Spleen (tissue), 11 donors: ENCODE measurements at regions not wholly inside any gene's neighbourhood (a gene's known extent, or its start where the extent isn't known, plus 50 kb on each side); places are given as distances from the start of the nearest gene placed in this dataset.
"Not testable (repeated sequence)": the region's sequence is repeated elsewhere in the genome, so short reads cannot be mapped to it uniquely, and the experiment has no call there.

Experiments
- DNase-seq: peaks from one replicate; pipeline ENCODE4 v3.0.0-alpha.2; 2020
- H3K27ac ChIP-seq, 8 donors: fragments of 200-600 bp; sonication (generic) in 7 of 8; 1 replicate in 4 of 8; 2 replicates in 4 of 8; pipeline versions ENCODE4 v1.5.0 to v1.8.0; 2016 to 2021; ENCODE audit warnings: inconsistent platforms in 4 of 8, mild to moderate bottlenecking in 4 of 8, moderate library complexity in 1 of 8
- H3K27me3 ChIP-seq, 7 donors: fragments of 200-600 bp; sonication (generic) in 6 of 7; replicated peaks in 1 of 7; 1 replicate in 4 of 7; 2 replicates in 3 of 7; pipeline versions ENCODE4 v1.5.0 to v1.8.0; 2016 to 2021; ENCODE audit warnings: inconsistent platforms in 3 of 7, mild to moderate bottlenecking in 1 of 7
- H3K36me3 ChIP-seq, 6 donors: fragments of 200-600 bp; sonication (generic) in 5 of 6; 1 replicate in 4 of 6; 2 replicates in 2 of 6; pipeline versions ENCODE4 v1.5.0 to v1.8.0; 2016 to 2021; ENCODE audit warnings: inconsistent platforms in 2 of 6
- H3K4me1 ChIP-seq, 6 donors: fragments of 200-600 bp; sonication (generic) in 5 of 6; 1 replicate in 3 of 6; 2 replicates in 3 of 6; pipeline versions ENCODE4 v1.5.0 to v1.8.0; 2016 to 2021; ENCODE audit warnings: inconsistent platforms in 3 of 6
- H3K4me3 ChIP-seq, 8 donors: fragments of 200-600 bp; sonication (generic) in 7 of 8; 1 replicate in 4 of 8; 2 replicates in 4 of 8; pipeline versions ENCODE4 v1.5.0 to v1.8.0; 2016 to 2021; ENCODE audit warnings: inconsistent platforms in 4 of 8, mild to moderate bottlenecking in 4 of 8, moderate library complexity in 2 of 8
- H3K9me3 ChIP-seq, 8 donors: fragments of 200-600 bp; sonication (generic) in 7 of 8; 1 replicate in 4 of 8; 2 replicates in 4 of 8; pipeline versions ENCODE4 v1.5.0 to v1.8.0; 2016 to 2021; ENCODE audit warnings: inconsistent platforms in 4 of 8
- CTCF ChIP-seq, 11 experiments: fragments of 200-600 bp in 7 of 11; fragments of 450-650 bp in 4 of 11; sonication (generic) in 4 of 11; IDR thresholded peaks in 8 of 11; conservative IDR thresholded peaks in 3 of 11; 1 replicate in 7 of 11; 2 replicates in 4 of 11; pipeline versions ENCODE4 v1.4.0 to v1.8.0; 2016 to 2021; ENCODE audit warnings: antibody characterized with exemption in 11 of 11, inconsistent platforms in 4 of 11, mild to moderate bottlenecking in 1 of 11
- POLR2A ChIP-seq, 3 donors: fragments of 450-650 bp; IDR thresholded peaks; one replicate each; pipeline ENCODE4 v1.5.1; 2017; ENCODE audit warnings: antibody characterized with exemption in 3 of 3, mild to moderate bottlenecking in 1 of 3
- POLR2AphosphoS5 ChIP-seq, 3 donors: sonication (generic); formaldehyde crosslinking; IDR thresholded peaks; one replicate each; pipeline ENCODE4 v1.5.1; 2017; ENCODE audit warnings: antibody characterized with exemption in 3 of 3
- WGBS, 5 donors: extraction: QIAGEN DNeasy Blood & Tissue Kit in 3 of 5; methylation state at CpG; one replicate each; pipeline versions ENCODE4 v1.1.5 to v1.1.7; 2013 to 2018; 5-methylcytosine and 5-hydroxymethylcytosine counted together
- intact Hi-C: fragments of 100-400 bp; cut with DNase I; formaldehyde crosslinking; loops from one replicate; pipeline ENCODE4 v1.15.0; 2023; ENCODE audit warnings: low total_unique reads
- donor health status: healthy with polysubstance abuse.
- donor health status: DM: no; HTN: no; CAD: no; lungs with moderate emphysema.
- donor health status: DM: no; HTN: no; CAD: no.
- donor health status: Bipolar disorder and iron deficiency.
- donor health status: healthy.
- donor health status: DM: no; HTN: no; CAD: no.
- donor health status: DM: yes; HTN: yes; CAD: no.

- Histone ChIP-seq H3K36me3 (no peaks in the 10 kb centered on the region), H3K4me3 (no peak overlapping the region), H3K27me3 (peaks cover 0 to 11% (median 0%) of the 10 kb centered on the region in 7 donors), H3K4me1 (peaks cover 0 to 8% (median 0%) of the 10 kb centered on the region in 6 donors), H3K9me3 (no peaks in the 10 kb centered on the region), H3K27ac (no peak overlapping the region)
- WGBS, 5 donors = 38 to 75% (median 53%) methylated on average over 1 of the region's 1 CpG
- no peak for DNase-seq
- intact Hi-C loops = no loop called here
- no peak for TF ChIP-seq CTCF (IDR thresholded peaks at IDR 0.05 in 8 of 11, conservative IDR thresholded peaks at IDR 0.05 in 3 of 11)
- TF ChIP-seq POLR2AphosphoS5 (IDR thresholded peaks at IDR 0.05) = no peak
- no peak for TF ChIP-seq POLR2A (IDR thresholded peaks at IDR 0.05)
Measured at GRCh38 chr6:165768961-165769360, 105.9 kb upstream of the PDE10A start.

- no peaks in the 10 kb centered on the region for H3K36me3 ChIP-seq
- WGBS, 5 donors = 43 to 72% (median 50%) methylated on average over 3 of the region's 3 CpGs
- H3K4me1 ChIP-seq = peaks cover 0 to 8% (median 0%) of the 10 kb centered on the region in 6 donors
- no peak for DNase-seq
- H3K27ac ChIP-seq = peak overlapping the region in 1 of 8 donors; percentile 51
- no peak for TF ChIP-seq POLR2A (IDR thresholded peaks at IDR 0.05)
- no peak for TF ChIP-seq POLR2AphosphoS5 (IDR thresholded peaks at IDR 0.05)
- TF ChIP-seq CTCF (IDR thresholded peaks at IDR 0.05 in 8 of 11, conservative IDR thresholded peaks at IDR 0.05 in 3 of 11) = no peak
- intact Hi-C loops = no loop called here
- H3K4me3 ChIP-seq = no peak overlapping the region
- peaks cover 0 to 11% (median 0%) of the 10 kb centered on the region in 7 donors for H3K27me3 ChIP-seq
- H3K9me3 ChIP-seq = peaks cover 0 to 13% (median 5%) of the 10 kb centered on the region in 8 donors
Measured at GRCh38 chr6:165767228-165767627, 104.2 kb upstream of the PDE10A start.

GRCh38 chr6:165766457-165766856 is 103.4 kb upstream of the PDE10A start:
- Histone ChIP-seq H3K27me3 (peaks cover 0 to 11% (median 0%) of the 10 kb centered on the region in 7 donors), H3K9me3 (peaks cover 0 to 18% (median 10%) of the 10 kb centered on the region in 8 donors), H3K36me3 (no peaks in the 10 kb centered on the region), H3K4me3 (no peak overlapping the region), H3K27ac (peak overlapping the region in 5 of 8 donors; percentile 20 to 51 (median 33)), H3K4me1 (peaks cover 0 to 8% (median 0%) of the 10 kb centered on the region in 6 donors)
- TF ChIP-seq POLR2AphosphoS5 (IDR thresholded peaks at IDR 0.05) = no peak
- TF ChIP-seq POLR2A (IDR thresholded peaks at IDR 0.05) = no peak
- no peak for TF ChIP-seq CTCF (IDR thresholded peaks at IDR 0.05 in 8 of 11, conservative IDR thresholded peaks at IDR 0.05 in 3 of 11)
- WGBS, 5 donors = 10 to 22% (median 13%) methylated on average over 4 of the region's 4 CpGs
- no peak for DNase-seq
- intact Hi-C loops = no loop called here

- peak overlapping the region in 5 of 8 donors; percentile 20 to 51 (median 33) for H3K27ac ChIP-seq
- no peak overlapping the region for H3K4me3 ChIP-seq
- DNase-seq = no peak
- TF ChIP-seq POLR2AphosphoS5 (IDR thresholded peaks at IDR 0.05) = no peak
- TF ChIP-seq CTCF (IDR thresholded peaks at IDR 0.05 in 8 of 11, conservative IDR thresholded peaks at IDR 0.05 in 3 of 11) = no peak
- no peak for TF ChIP-seq POLR2A (IDR thresholded peaks at IDR 0.05)
- intact Hi-C loops = no loop called here
- WGBS, 5 donors = 67 to 73% (median 73%) methylated on average over 7 of the region's 7 CpGs
- H3K27me3 ChIP-seq = peaks cover 0 to 11% (median 0%) of the 10 kb centered on the region in 7 donors
- peaks cover 0 to 8% (median 0%) of the 10 kb centered on the region in 6 donors for H3K4me1 ChIP-seq
- H3K9me3 ChIP-seq = peaks cover 0 to 18% (median 10%) of the 10 kb centered on the region in 8 donors
- no peaks in the 10 kb centered on the region for H3K36me3 ChIP-seq
Measured at GRCh38 chr6:165766026-165766425, 103.0 kb upstream of the PDE10A start.

- H3K9me3 ChIP-seq = peaks cover 0 to 18% (median 10%) of the 10 kb centered on the region in 8 donors
- H3K36me3 ChIP-seq, DNase-seq, H3K4me3 ChIP-seq, H3K4me1 ChIP-seq, intact Hi-C loops, H3K27me3 ChIP-seq, H3K27ac ChIP-seq: not testable (repeated sequence)
- 81 to 98% (median 92%) methylated on average over 7 to 33 of the region's 33 CpGs for WGBS, 5 donors
Measured at GRCh38 chr6:165765256-165765655, 102.2 kb upstream of the PDE10A start.
